ENCODE measurements at regions not wholly inside any gene's neighbourhood (a gene's known extent, or its start where the extent isn't known, plus 50 kb on each side); places are given as distances from the start of the nearest gene placed in this dataset.

DNA sequence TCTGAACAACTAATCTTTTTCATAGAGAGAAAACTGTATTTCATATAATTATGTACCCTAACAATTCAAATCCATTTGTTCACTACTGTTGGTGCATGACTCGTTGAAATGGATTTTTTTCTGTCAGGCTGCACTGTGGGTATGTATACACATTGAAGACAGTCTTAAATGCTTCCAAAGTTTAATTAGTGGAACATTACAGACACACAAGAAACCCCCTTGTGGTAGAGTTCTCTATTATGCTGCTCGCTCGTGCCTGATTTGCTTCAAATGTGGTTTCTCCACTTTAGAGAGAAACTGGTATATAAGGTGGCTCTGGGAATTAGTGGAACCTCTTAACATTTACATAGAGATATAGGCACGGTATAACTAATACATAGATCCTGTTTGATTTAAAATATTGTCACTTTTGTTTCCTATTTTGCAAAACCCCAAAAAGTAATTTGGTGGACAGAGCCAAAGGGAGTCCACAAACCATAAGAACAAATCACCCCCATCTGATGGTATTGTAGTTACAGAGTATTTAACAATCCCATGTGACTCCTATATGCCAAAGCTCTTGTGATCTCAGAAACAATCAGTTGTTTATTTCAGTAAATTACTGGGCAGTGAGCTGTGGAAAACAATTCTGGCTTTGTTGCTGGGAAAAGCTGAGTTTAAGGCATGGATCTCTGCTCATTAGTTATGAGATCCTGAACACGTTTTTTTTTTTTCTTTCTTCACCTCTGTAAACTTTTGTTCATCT lies 159.5 kb downstream of the BRMS1L start:
- H3K4me2 ChIP-seq (ENCODE audit: low read length), result no peak overlapping the region
- Mint-ChIP-seq H3K4me3 (ENCODE audit: unreplicated experiment) (no peak overlapping the region), H3K9me3 (ENCODE audit: unreplicated experiment) (peaks cover 1% of the 10 kb centered on the region), H3K4me1 (ENCODE audit: low read depth, unreplicated experiment) (peaks cover 12% of the 10 kb centered on the region), H3K27ac (ENCODE audit: unreplicated experiment) (no peak overlapping the region), H3K36me3 (ENCODE audit: low read depth, unreplicated experiment) (no peaks in the 10 kb centered on the region), H3K27me3 (ENCODE audit: low read depth, unreplicated experiment) (no peaks in the 10 kb centered on the region)
- no peak overlapping the region for H2AFZ ChIP-seq (ENCODE audit: low read depth, low read length)
- H3K79me2 ChIP-seq (ENCODE audit: insufficient read depth, low read length), result no peaks in the 10 kb centered on the region
- DNase-seq (ENCODE audit: low read depth), result no peak
- H3K36me3 ChIP-seq (ENCODE audit: insufficient read depth, low read length), result no peaks in the 10 kb centered on the region
- no peaks in the 10 kb centered on the region for H3K27me3 ChIP-seq (ENCODE audit: insufficient read depth, low read length)
- no peak overlapping the region for H3K9ac ChIP-seq (ENCODE audit: low read length)
- H4K20me1 ChIP-seq (ENCODE audit: insufficient read depth, low read length), result no peaks in the 10 kb centered on the region
- H3K9me3 ChIP-seq (ENCODE audit: insufficient read depth, low read depth, low read length), result no peaks in the 10 kb centered on the region
- no peak overlapping the region for H3K4me3 ChIP-seq (ENCODE audit: insufficient read depth, low read depth, low read length)
- no peaks in the 10 kb centered on the region for H3K4me1 ChIP-seq (ENCODE audit: insufficient read depth, low read length)
- FAIRE-seq, result no peak
- H3K27ac ChIP-seq (ENCODE audit: low read depth, low read length), result no peak overlapping the region
- TF ChIP-seq EZH2 (IDR thresholded peaks at IDR 0.05; ENCODE audit: insufficient read depth, low read length), result no peak
- TF ChIP-seq, protein P1, sequence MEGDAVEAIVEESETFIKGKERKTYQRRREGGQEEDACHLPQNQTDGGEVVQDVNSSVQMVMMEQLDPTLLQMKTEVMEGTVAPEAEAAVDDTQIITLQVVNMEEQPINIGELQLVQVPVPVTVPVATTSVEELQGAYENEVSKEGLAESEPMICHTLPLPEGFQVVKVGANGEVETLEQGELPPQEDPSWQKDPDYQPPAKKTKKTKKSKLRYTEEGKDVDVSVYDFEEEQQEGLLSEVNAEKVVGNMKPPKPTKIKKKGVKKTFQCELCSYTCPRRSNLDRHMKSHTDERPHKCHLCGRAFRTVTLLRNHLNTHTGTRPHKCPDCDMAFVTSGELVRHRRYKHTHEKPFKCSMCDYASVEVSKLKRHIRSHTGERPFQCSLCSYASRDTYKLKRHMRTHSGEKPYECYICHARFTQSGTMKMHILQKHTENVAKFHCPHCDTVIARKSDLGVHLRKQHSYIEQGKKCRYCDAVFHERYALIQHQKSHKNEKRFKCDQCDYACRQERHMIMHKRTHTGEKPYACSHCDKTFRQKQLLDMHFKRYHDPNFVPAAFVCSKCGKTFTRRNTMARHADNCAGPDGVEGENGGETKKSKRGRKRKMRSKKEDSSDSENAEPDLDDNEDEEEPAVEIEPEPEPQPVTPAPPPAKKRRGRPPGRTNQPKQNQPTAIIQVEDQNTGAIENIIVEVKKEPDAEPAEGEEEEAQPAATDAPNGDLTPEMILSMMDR (IDR thresholded peaks at IDR 0.05; ENCODE audit: insufficient read depth, low read depth, low read length), result no peak

DNA sequence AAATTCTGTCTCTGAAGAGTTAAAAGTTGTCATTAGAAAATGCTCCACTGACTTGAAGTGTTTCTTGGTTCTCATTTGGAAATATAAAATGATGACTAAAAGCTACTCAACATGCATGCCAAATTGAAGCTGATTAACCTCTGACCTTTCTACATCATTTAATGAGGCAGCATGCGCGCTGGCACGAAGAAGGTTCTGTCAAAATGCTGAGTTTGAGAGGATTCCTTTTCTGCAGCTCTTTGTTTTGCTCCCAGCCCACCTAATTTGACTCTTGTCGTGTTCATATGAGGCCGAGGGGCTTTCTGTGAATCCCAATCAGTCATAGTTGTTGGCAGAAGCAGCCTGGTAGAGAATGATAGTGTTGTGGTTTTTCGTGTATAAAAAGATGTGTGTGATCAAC lies 153.4 kb downstream of the BRMS1L start:
- no peak overlapping the region for H3K27ac Mint-ChIP-seq (ENCODE audit: unreplicated experiment)
- H3K36me3 ChIP-seq (ENCODE audit: insufficient read depth, low read length), result no peaks in the 10 kb centered on the region
- TF ChIP-seq, protein P1 (IDR thresholded peaks at IDR 0.05; ENCODE audit: insufficient read depth, low read depth, low read length), result no peak
- no peak for TF ChIP-seq EZH2 (IDR thresholded peaks at IDR 0.05; ENCODE audit: insufficient read depth, low read length)
- H3K36me3 Mint-ChIP-seq (ENCODE audit: low read depth, unreplicated experiment), result no peaks in the 10 kb centered on the region
- no peak for DNase-seq (ENCODE audit: low read depth)
- H3K27me3 ChIP-seq (ENCODE audit: insufficient read depth, low read length), result no peaks in the 10 kb centered on the region
- no peak overlapping the region for H3K9ac ChIP-seq (ENCODE audit: low read length)
- no peaks in the 10 kb centered on the region for H3K27me3 Mint-ChIP-seq (ENCODE audit: low read depth, unreplicated experiment)
- no peaks in the 10 kb centered on the region for H3K4me1 ChIP-seq (ENCODE audit: insufficient read depth, low read length)
- no peak overlapping the region for H2AFZ ChIP-seq (ENCODE audit: low read depth, low read length)
- H3K4me2 ChIP-seq (ENCODE audit: low read length), result no peak overlapping the region
- H3K9me3 Mint-ChIP-seq (ENCODE audit: unreplicated experiment), result peaks cover 2% of the 10 kb centered on the region
- no peak overlapping the region for H3K4me3 Mint-ChIP-seq (ENCODE audit: unreplicated experiment)
- H3K27ac ChIP-seq (ENCODE audit: low read depth, low read length), result no peak overlapping the region
- H3K79me2 ChIP-seq (ENCODE audit: insufficient read depth, low read length), result no peaks in the 10 kb centered on the region
- no peak overlapping the region for H3K4me3 ChIP-seq (ENCODE audit: insufficient read depth, low read depth, low read length)
- no peaks in the 10 kb centered on the region for H3K9me3 ChIP-seq (ENCODE audit: insufficient read depth, low read depth, low read length)
- no peaks in the 10 kb centered on the region for H3K4me1 Mint-ChIP-seq (ENCODE audit: low read depth, unreplicated experiment)
- no peaks in the 10 kb centered on the region for H4K20me1 ChIP-seq (ENCODE audit: insufficient read depth, low read length)
- no peak for FAIRE-seq

DNA sequence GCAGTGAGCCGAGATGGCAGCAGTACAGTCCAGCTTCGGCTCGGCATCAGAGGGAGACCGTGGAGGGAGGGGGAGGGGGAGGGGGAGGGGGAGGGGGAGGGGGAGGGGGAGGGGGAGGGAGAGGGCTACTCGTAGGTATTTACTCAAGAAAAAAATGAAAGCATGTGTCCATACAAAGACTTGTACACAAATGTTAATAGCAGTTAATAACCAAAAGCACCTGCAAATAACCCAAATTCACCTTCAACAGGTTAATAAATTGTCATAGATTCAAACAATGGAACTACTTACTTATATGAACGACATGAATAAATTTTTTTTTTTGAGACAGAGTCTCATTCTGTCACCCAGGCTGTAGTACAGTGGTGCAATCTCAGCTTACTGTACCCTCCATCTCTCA lies 152.4 kb downstream of the BRMS1L start:
- Histone ChIP-seq H3K79me2 (ENCODE audit: insufficient read depth, low read length) (no peaks in the 10 kb centered on the region), H3K4me2 (ENCODE audit: low read length) (no peak overlapping the region), H3K9ac (ENCODE audit: low read length) (no peak overlapping the region), H3K27ac (ENCODE audit: low read depth, low read length) (no peak overlapping the region), H2AFZ (ENCODE audit: low read depth, low read length) (no peak overlapping the region), H3K4me1 (ENCODE audit: insufficient read depth, low read length) (no peaks in the 10 kb centered on the region), H3K4me3 (ENCODE audit: insufficient read depth, low read depth, low read length) (no peak overlapping the region), H3K9me3 (ENCODE audit: insufficient read depth, low read depth, low read length) (no peaks in the 10 kb centered on the region), H3K36me3 (ENCODE audit: insufficient read depth, low read length) (no peaks in the 10 kb centered on the region), H4K20me1 (ENCODE audit: insufficient read depth, low read length) (no peaks in the 10 kb centered on the region), H3K27me3 (ENCODE audit: insufficient read depth, low read length) (no peaks in the 10 kb centered on the region)
- Mint-ChIP-seq H3K4me3 (ENCODE audit: unreplicated experiment) (no peak overlapping the region), H3K4me1 (ENCODE audit: low read depth, unreplicated experiment) (no peaks in the 10 kb centered on the region), H3K36me3 (ENCODE audit: low read depth, unreplicated experiment) (no peaks in the 10 kb centered on the region), H3K9me3 (ENCODE audit: unreplicated experiment) (peaks cover 2% of the 10 kb centered on the region), H3K27ac (ENCODE audit: unreplicated experiment) (no peak overlapping the region), H3K27me3 (ENCODE audit: low read depth, unreplicated experiment) (no peaks in the 10 kb centered on the region)
- no peak for TF ChIP-seq EZH2 (IDR thresholded peaks at IDR 0.05; ENCODE audit: insufficient read depth, low read length)
- TF ChIP-seq, protein P1 (IDR thresholded peaks at IDR 0.05; ENCODE audit: insufficient read depth, low read depth, low read length), result no peak
- no peak for FAIRE-seq
- no peak for DNase-seq (ENCODE audit: low read depth)

Data from astrocyte (in vitro differentiated cells and primary cell).